Peyer's patch (tissue), 4 donors: ENCODE measurements at regions not wholly inside any gene's neighbourhood (a gene's known extent, or its start where the extent isn't known, plus 50 kb on each side); places are given as distances from the start of the nearest gene placed in this dataset.

Experiments used
- POLR2A ChIP-seq, 2 donors: fragments of 450-650 bp; IDR thresholded peaks; one replicate each; pipeline ENCODE4 v1.5.1; 2017; ENCODE audit warnings: antibody characterized with exemption in 2 of 2, mild to moderate bottlenecking in 2 of 2, moderate library complexity in 2 of 2
- TF ChIP-seq, protein P1 (sequence below), 6 experiments: fragments of 450-650 bp in 4 of 6; fragments of 200-600 bp in 2 of 6; sonication (generic) in 1 of 6; IDR thresholded peaks; one replicate each; pipeline ENCODE4 v1.5.1; 2017 to 2019; ENCODE audit warnings: antibody characterized with exemption in 6 of 6, mild to moderate bottlenecking in 3 of 6, moderate library complexity in 1 of 6

DNA sequence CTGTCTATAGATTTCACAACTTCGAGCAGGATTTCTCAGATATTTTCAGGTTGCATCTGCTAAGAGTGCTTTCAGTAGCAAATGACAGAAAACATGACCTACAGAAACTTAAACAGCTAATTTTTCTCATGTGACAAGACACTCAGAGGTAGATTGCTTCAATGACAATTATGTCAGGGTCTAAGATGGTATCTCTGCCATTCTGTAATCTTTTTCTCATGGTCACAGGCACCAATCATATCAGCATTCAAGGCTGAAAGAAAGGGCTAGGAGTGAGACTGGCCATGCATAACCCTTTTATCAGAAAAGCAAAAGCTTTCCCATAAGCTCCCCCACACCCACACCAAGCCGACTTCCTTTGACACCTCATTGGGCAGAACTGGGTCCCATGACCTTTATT is 450.5 kb upstream of the FAR2 start:
- TF ChIP-seq, protein P1, sequence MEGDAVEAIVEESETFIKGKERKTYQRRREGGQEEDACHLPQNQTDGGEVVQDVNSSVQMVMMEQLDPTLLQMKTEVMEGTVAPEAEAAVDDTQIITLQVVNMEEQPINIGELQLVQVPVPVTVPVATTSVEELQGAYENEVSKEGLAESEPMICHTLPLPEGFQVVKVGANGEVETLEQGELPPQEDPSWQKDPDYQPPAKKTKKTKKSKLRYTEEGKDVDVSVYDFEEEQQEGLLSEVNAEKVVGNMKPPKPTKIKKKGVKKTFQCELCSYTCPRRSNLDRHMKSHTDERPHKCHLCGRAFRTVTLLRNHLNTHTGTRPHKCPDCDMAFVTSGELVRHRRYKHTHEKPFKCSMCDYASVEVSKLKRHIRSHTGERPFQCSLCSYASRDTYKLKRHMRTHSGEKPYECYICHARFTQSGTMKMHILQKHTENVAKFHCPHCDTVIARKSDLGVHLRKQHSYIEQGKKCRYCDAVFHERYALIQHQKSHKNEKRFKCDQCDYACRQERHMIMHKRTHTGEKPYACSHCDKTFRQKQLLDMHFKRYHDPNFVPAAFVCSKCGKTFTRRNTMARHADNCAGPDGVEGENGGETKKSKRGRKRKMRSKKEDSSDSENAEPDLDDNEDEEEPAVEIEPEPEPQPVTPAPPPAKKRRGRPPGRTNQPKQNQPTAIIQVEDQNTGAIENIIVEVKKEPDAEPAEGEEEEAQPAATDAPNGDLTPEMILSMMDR (IDR thresholded peaks at IDR 0.05), result no peak
- no peak for TF ChIP-seq POLR2A (IDR thresholded peaks at IDR 0.05)
